A549 (cell line): ENCODE measurements at regions not wholly inside any gene's neighbourhood (a gene's known extent, or its start where the extent isn't known, plus 50 kb on each side); places are given as distances from the start of the nearest gene placed in this dataset.

ENCODE experiments used
- CTCF ChIP-seq: fragments of >200 bp; sonication (Bioruptor Twin); formaldehyde crosslinking; IDR thresholded peaks from 3 replicates; pipeline ENCODE4 v1.5.1; 2016
- EP300 ChIP-seq, 2 experiments: fragments of >200 bp; sonication (Bioruptor Twin); formaldehyde crosslinking; IDR thresholded peaks; 2 replicates in 1 of 2; 3 replicates in 1 of 2; pipeline ENCODE4 v1.6.1; 2016 to 2017
- MAZ ChIP-seq: fragments of 150-350 bp; IDR thresholded peaks from 2 replicates; pipeline ENCODE4 v1.6.1; 2014; ENCODE audit warnings: antibody characterized with exemption, low read depth, low read length, borderline replicate concordance
- POLR2A ChIP-seq: IDR thresholded peaks from 2 replicates; pipeline ENCODE4 v1.6.1; 2012; ENCODE audit warnings: mild to moderate bottlenecking, low read length
- POLR2AphosphoS2 ChIP-seq: conservative IDR thresholded peaks from 2 replicates; pipeline ENCODE4 v1.6.1; 2012; ENCODE audit warnings: low read length, improper control_type of control experiment, inconsistent platforms
- RAD21 ChIP-seq, 2 experiments: fragments of >200 bp in 1 of 2; sonication (Bioruptor Twin) in 1 of 2; formaldehyde crosslinking in 1 of 2; IDR thresholded peaks in 1 of 2; conservative IDR thresholded peaks in 1 of 2; 2 replicates in 1 of 2; 3 replicates in 1 of 2; pipeline ENCODE4 v1.6.1; 2012 to 2018; ENCODE audit warnings: inconsistent platforms in 1 of 2
- SREBF2 ChIP-seq: fragments of 450-650 bp; IDR thresholded peaks from 2 replicates; pipeline ENCODE4 v1.6.1; 2014; ENCODE audit warnings: mild to moderate bottlenecking, moderate library complexity
- USF2 ChIP-seq: fragments of 450-650 bp; IDR thresholded peaks from 2 replicates; pipeline ENCODE4 v1.6.1; 2014; ENCODE audit warnings: antibody characterized with exemption
- TF ChIP-seq, protein P1 (sequence below): fragments of 150-350 bp; IDR thresholded peaks from 2 replicates; pipeline ENCODE4 v1.6.1; 2014; ENCODE audit warnings: low read depth, mild to moderate bottlenecking, low read length

DNA sequence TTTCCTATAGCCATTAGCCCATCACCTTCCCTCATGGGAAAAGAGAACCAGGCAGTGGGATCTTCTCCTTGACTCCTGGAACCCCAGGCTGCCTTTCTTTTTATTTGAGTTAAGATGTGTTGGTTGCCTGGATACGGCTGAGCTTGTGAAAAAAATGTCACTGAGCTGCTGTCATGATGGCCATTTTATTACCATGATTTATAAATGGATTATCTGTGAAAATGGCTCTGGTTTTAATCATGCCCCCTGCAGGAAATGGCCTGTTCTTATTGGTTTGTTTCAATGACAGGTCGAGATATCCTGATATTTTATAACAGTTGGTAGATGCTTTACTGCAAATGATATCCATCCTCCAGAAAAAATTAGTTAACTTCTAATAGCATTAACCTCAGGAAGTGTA is 640.4 kb downstream of the CDH11 start:
- TF ChIP-seq CTCF, result no peak
- TF ChIP-seq SREBF2, result no peak
- TF ChIP-seq EP300 (IDR thresholded peaks at IDR 0.05), result no peak
- no peak for TF ChIP-seq USF2
- TF ChIP-seq POLR2AphosphoS2, result no peak
- no peak for TF ChIP-seq RAD21 (conservative IDR thresholded peaks at IDR 0.05 in 1 of 2, IDR thresholded peaks at IDR 0.05 in 1 of 2)
- TF ChIP-seq POLR2A, result no peak
- TF ChIP-seq, protein P1, sequence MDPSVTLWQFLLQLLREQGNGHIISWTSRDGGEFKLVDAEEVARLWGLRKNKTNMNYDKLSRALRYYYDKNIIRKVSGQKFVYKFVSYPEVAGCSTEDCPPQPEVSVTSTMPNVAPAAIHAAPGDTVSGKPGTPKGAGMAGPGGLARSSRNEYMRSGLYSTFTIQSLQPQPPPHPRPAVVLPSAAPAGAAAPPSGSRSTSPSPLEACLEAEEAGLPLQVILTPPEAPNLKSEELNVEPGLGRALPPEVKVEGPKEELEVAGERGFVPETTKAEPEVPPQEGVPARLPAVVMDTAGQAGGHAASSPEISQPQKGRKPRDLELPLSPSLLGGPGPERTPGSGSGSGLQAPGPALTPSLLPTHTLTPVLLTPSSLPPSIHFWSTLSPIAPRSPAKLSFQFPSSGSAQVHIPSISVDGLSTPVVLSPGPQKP, result no peak
- TF ChIP-seq MAZ, result no peak
